HEK293 (cell line): ENCODE measurements at regions not wholly inside any gene's neighbourhood (a gene's known extent, or its start where the extent isn't known, plus 50 kb on each side); places are given as distances from the start of the nearest gene placed in this dataset.

Experiments used
- CTCF ChIA-PET: fragments of 350-600 bp; formaldehyde crosslinking; extraction: SDS; loops from one replicate; lab custom pipeline; 2021; ENCODE audit warnings: antibody characterized with exemption; lab: Yijun Ruan, JAX
- POLR2A ChIA-PET: fragments of 300-600 bp; formaldehyde crosslinking; extraction: SDS; loops from one replicate; lab custom pipeline; 2020; ENCODE audit warnings: antibody characterized with exemption, inconsistent platforms; lab: Yijun Ruan, JAX
- H3K27ac ChIP-seq: fragments of 200-500 bp; sonication (Bioruptor generic); 2 replicates; pipeline ENCODE4 v1.5.1; 2014; ENCODE audit warnings: low read depth, low read length, control low read depth, inconsistent platforms; ENCODE audit errors: extremely low read depth
- H3K36me3 ChIP-seq, 2 experiments: fragments of 200-500 bp in 1 of 2; sonication (Bioruptor generic) in 1 of 2; 1 replicate in 1 of 2; 2 replicates in 1 of 2; pipeline ENCODE4 v1.5.1; 2014 to 2017; ENCODE audit warnings: inconsistent platforms in 2 of 2, low read length in 2 of 2; ENCODE audit not compliant: control insufficient read depth in 2 of 2, insufficient read depth in 1 of 2
- H3K4me1 ChIP-seq: fragments of 200-500 bp; sonication (Bioruptor generic); 2 replicates; pipeline ENCODE4 v1.5.1; 2014; ENCODE audit warnings: mild to moderate bottlenecking, low read length, inconsistent platforms; ENCODE audit not compliant: control insufficient read depth, insufficient read depth
- H3K4me3 ChIP-seq: 2 replicates; pipeline ENCODE4 v1.5.1; 2011; ENCODE audit warnings: low read depth, mild to moderate bottlenecking, control low read depth, low read length, moderate library complexity
- H3K9me3 ChIP-seq: fragments of 200-500 bp; sonication (Bioruptor generic); 2 replicates; pipeline ENCODE4 v1.5.1; 2014; ENCODE audit warnings: low read depth, low read length, inconsistent platforms; ENCODE audit not compliant: control insufficient read depth, insufficient read depth
- FEZF1 ChIP-seq: fragments of 450-650 bp; formaldehyde crosslinking; IDR thresholded peaks from 2 replicates; pipeline ENCODE4 v1.5.1; 2016; ENCODE audit warnings: missing biosample characterization, missing genetic modification characterization
- SP2 ChIP-seq: fragments of 450-650 bp; formaldehyde crosslinking; IDR thresholded peaks from 2 replicates; pipeline ENCODE4 v1.5.1; 2016; ENCODE audit warnings: missing biosample characterization, missing genetic modification characterization
- ZNF114 ChIP-seq: fragments of 450-650 bp; formaldehyde crosslinking; IDR thresholded peaks from 2 replicates; pipeline ENCODE4 v1.5.0; 2017; ENCODE audit warnings: missing biosample characterization, missing genetic modification characterization
- ZNF184 ChIP-seq: fragments of 450-650 bp; IDR thresholded peaks from 2 replicates; pipeline ENCODE4 v1.5.1; 2018; ENCODE audit warnings: missing biosample characterization, mild to moderate bottlenecking, missing genetic modification characterization
- ZNF19 ChIP-seq: fragments of 450-650 bp; formaldehyde crosslinking; IDR thresholded peaks from 2 replicates; pipeline ENCODE4; 2016; ENCODE audit warnings: missing biosample characterization, missing genetic modification characterization, low read depth
- ZNF621 ChIP-seq: fragments of 450-650 bp; formaldehyde crosslinking; IDR thresholded peaks from 2 replicates; pipeline ENCODE4 v1.5.1; 2017; ENCODE audit warnings: missing biosample characterization, missing genetic modification characterization
- ZNF837 ChIP-seq: fragments of 450-650 bp; formaldehyde crosslinking; IDR thresholded peaks from 2 replicates; pipeline ENCODE4 v1.5.1; 2016; ENCODE audit warnings: missing biosample characterization, missing genetic modification characterization
- ZNF843 ChIP-seq: fragments of 450-650 bp; formaldehyde crosslinking; IDR thresholded peaks from 2 replicates; pipeline ENCODE4 v1.5.1; 2016; ENCODE audit warnings: missing biosample characterization, missing genetic modification characterization
- TF ChIP-seq, protein P1 (sequence below): IDR thresholded peaks from 2 replicates; pipeline ENCODE4 v1.6.1; 2011; ENCODE audit warnings: mild to moderate bottlenecking, low read depth, low read length, borderline replicate concordance
- TF ChIP-seq, protein P2 (sequence below): fragments of 450-650 bp; formaldehyde crosslinking; conservative IDR thresholded peaks from 2 replicates; pipeline ENCODE4 v1.5.1; 2016; ENCODE audit warnings: low read depth, missing biosample characterization, missing genetic modification characterization
- TF ChIP-seq, protein P3 (sequence below): fragments of 450-650 bp; formaldehyde crosslinking; IDR thresholded peaks from 2 replicates; pipeline ENCODE4 v1.5.1; 2016; ENCODE audit warnings: missing biosample characterization, missing genetic modification characterization
- TF ChIP-seq, protein P4 (sequence below): fragments of 450-650 bp; formaldehyde crosslinking; IDR thresholded peaks from 2 replicates; pipeline ENCODE4 v1.5.1; 2016; ENCODE audit warnings: missing biosample characterization, missing genetic modification characterization

- no peak overlapping the region for H3K27ac ChIP-seq
- CTCF ChIA-PET: no interaction called here
- TF ChIP-seq FEZF1 (tag by site-specific recombination): no peak
- TF ChIP-seq, protein P1, sequence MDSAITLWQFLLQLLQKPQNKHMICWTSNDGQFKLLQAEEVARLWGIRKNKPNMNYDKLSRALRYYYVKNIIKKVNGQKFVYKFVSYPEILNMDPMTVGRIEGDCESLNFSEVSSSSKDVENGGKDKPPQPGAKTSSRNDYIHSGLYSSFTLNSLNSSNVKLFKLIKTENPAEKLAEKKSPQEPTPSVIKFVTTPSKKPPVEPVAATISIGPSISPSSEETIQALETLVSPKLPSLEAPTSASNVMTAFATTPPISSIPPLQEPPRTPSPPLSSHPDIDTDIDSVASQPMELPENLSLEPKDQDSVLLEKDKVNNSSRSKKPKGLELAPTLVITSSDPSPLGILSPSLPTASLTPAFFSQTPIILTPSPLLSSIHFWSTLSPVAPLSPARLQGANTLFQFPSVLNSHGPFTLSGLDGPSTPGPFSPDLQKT: peak; percentile 39; the same call in 1 of the 2 replicates
Observed at GRCh38 chr13:65593298-65593874, 1636.8 kb downstream of the PCDH9 start.

GRCh38 chr13:65592731-65593130, 1637.4 kb downstream of the PCDH9 start:
- ChIA-PET CTCF (no interaction called here), POLR2A (no interaction called here)
- TF ChIP-seq ZNF837 (no peak), ZNF843 (tag by site-specific recombination) (no peak)
- TF ChIP-seq, protein P2, sequence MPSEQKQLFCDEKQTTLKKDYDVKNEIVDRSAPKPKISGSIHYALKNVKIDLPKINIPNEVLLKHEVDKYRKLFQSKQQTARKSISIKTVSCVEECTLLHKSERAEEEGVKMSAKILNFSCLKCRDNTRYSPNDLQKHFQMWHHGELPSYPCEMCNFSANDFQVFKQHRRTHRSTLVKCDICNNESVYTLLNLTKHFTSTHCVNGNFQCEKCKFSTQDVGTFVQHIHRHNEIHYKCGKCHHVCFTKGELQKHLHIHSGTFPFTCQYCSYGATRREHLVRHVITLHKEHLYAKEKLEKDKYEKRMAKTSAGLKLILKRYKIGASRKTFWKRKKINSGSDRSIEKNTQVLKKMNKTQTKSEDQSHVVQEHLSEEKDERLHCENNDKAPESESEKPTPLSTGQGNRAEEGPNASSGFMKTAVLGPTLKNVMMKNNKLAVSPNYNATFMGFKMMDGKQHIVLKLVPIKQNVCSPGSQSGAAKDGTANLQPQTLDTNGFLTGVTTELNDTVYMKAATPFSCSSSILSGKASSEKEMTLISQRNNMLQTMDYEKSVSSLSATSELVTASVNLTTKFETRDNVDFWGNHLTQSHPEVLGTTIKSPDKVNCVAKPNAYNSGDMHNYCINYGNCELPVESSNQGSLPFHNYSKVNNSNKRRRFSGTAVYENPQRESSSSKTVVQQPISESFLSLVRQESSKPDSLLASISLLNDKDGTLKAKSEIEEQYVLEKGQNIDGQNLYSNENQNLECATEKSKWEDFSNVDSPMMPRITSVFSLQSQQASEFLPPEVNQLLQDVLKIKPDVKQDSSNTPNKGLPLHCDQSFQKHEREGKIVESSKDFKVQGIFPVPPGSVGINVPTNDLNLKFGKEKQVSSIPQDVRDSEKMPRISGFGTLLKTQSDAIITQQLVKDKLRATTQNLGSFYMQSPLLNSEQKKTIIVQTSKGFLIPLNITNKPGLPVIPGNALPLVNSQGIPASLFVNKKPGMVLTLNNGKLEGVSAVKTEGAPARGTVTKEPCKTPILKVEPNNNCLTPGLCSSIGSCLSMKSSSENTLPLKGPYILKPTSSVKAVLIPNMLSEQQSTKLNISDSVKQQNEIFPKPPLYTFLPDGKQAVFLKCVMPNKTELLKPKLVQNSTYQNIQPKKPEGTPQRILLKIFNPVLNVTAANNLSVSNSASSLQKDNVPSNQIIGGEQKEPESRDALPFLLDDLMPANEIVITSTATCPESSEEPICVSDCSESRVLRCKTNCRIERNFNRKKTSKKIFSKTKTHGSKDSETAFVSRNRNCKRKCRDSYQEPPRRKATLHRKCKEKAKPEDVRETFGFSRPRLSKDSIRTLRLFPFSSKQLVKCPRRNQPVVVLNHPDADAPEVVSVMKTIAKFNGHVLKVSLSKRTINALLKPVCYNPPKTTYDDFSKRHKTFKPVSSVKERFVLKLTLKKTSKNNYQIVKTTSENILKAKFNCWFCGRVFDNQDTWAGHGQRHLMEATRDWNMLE (tag by site-specific recombination): no peak
- TF ChIP-seq, protein P1: 0 out of 2 replicates have a peak, but pooled peaks have one; percentile 22
- TF ChIP-seq, protein P3, sequence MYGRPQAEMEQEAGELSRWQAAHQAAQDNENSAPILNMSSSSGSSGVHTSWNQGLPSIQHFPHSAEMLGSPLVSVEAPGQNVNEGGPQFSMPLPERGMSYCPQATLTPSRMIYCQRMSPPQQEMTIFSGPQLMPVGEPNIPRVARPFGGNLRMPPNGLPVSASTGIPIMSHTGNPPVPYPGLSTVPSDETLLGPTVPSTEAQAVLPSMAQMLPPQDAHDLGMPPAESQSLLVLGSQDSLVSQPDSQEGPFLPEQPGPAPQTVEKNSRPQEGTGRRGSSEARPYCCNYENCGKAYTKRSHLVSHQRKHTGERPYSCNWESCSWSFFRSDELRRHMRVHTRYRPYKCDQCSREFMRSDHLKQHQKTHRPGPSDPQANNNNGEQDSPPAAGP (tag by site-specific recombination): no peak
- TF ChIP-seq, protein P4, sequence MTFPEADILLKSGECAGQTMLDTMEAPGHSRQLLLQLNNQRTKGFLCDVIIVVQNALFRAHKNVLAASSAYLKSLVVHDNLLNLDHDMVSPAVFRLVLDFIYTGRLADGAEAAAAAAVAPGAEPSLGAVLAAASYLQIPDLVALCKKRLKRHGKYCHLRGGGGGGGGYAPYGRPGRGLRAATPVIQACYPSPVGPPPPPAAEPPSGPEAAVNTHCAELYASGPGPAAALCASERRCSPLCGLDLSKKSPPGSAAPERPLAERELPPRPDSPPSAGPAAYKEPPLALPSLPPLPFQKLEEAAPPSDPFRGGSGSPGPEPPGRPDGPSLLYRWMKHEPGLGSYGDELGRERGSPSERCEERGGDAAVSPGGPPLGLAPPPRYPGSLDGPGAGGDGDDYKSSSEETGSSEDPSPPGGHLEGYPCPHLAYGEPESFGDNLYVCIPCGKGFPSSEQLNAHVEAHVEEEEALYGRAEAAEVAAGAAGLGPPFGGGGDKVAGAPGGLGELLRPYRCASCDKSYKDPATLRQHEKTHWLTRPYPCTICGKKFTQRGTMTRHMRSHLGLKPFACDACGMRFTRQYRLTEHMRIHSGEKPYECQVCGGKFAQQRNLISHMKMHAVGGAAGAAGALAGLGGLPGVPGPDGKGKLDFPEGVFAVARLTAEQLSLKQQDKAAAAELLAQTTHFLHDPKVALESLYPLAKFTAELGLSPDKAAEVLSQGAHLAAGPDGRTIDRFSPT (tag by site-specific recombination): no peak
- TF ChIP-seq, all 188 proteins: peak for 1

More at GRCh38 chr13:65593298-65593874, 1636.8 kb downstream of the PCDH9 start:
- no peaks in the 10 kb centered on the region for H3K4me1 ChIP-seq
- H3K36me3 ChIP-seq: no peaks in the 10 kb centered on the region
- no peak overlapping the region for H3K4me3 ChIP-seq
- no peaks in the 10 kb centered on the region for H3K9me3 ChIP-seq
- POLR2A ChIA-PET: no interaction called here

GRCh38 chr13:65585346-65585745, 1644.8 kb downstream of the PCDH9 start:
- H3K4me3 ChIP-seq: no peak overlapping the region
- no peak overlapping the region for H3K27ac ChIP-seq
- TF ChIP-seq ZNF114 (tag by site-specific recombination) (no peak), ZNF184 (tag by site-specific recombination) (no peak), ZNF621 (tag by site-specific recombination) (no peak), FEZF1 (tag by site-specific recombination) (no peak), SP2 (tag by site-specific recombination) (no peak), ZNF19 (no peak)
- ChIA-PET CTCF (no interaction called here), POLR2A (no interaction called here)
- H3K36me3 ChIP-seq: no peaks in the 10 kb centered on the region
- no peaks in the 10 kb centered on the region for H3K9me3 ChIP-seq
- H3K4me1 ChIP-seq: no peaks in the 10 kb centered on the region

More at GRCh38 chr13:65592731-65593130, 1637.4 kb downstream of the PCDH9 start:
- Histone ChIP-seq H3K27ac (no peak overlapping the region), H3K4me1 (no peaks in the 10 kb centered on the region), H3K4me3 (no peak overlapping the region), H3K9me3 (no peaks in the 10 kb centered on the region), H3K36me3 (no peaks in the 10 kb centered on the region)
